Omental fat pad (tissue), 3 donors: ENCODE measurements at regions not wholly inside any gene's neighbourhood (a gene's known extent, or its start where the extent isn't known, plus 50 kb on each side); places are given as distances from the start of the nearest gene placed in this dataset.

Source experiments
- ATAC-seq: fragments of 150-250 bp; one replicate; pipeline ENCODE4 v1.9.1; 2016; ENCODE audit warnings: mild to moderate bottlenecking, moderate library complexity; ENCODE audit not compliant: low FRiP score
- DNase-seq: peaks from one replicate; pipeline ENCODE4 v3.0.0-alpha.2; 2019; ENCODE audit warnings: low spot score
- CTCF ChIP-seq, 3 donors: fragments of 450-650 bp; IDR thresholded peaks; one replicate each; pipeline ENCODE4 v1.5.1; 2016 to 2017; ENCODE audit warnings: antibody characterized with exemption in 3 of 3, mild to moderate bottlenecking in 3 of 3, moderate library complexity in 2 of 3

GRCh38 chr3:194787072-194787471 is 101.4 kb downstream of the FAM43A start:
- DNase-seq (no peak), ATAC-seq (no peak)
- no peak for TF ChIP-seq CTCF (IDR thresholded peaks at IDR 0.05)

GRCh38 chr3:194787650-194788049 is 102.0 kb downstream of the FAM43A start:
- TF ChIP-seq CTCF (IDR thresholded peaks at IDR 0.05) = no peak
- no peak for DNase-seq
- no peak for ATAC-seq

- no peak for ATAC-seq
- TF ChIP-seq CTCF (IDR thresholded peaks at IDR 0.05) = no peak
Measured at GRCh38 chr3:194792368-194792767, 106.7 kb downstream of the FAM43A start.

GRCh38 chr3:194797555-194798250 is 112.0 kb downstream of the FAM43A start:
- no peak for TF ChIP-seq CTCF (IDR thresholded peaks at IDR 0.05)
- DNase-seq (no peak), ATAC-seq (no peak)

More at GRCh38 chr3:194792368-194792767, 106.7 kb downstream of the FAM43A start:
- DNase-seq = no peak

- DNase-seq (no peak), ATAC-seq (no peak)
- TF ChIP-seq CTCF (IDR thresholded peaks at IDR 0.05) = no peak
Measured at GRCh38 chr3:194798486-194798885, 112.8 kb downstream of the FAM43A start.

- ATAC-seq = no peak
- no peak for DNase-seq
- TF ChIP-seq CTCF (IDR thresholded peaks at IDR 0.05) = no peak
Measured at GRCh38 chr3:194800002-194800401, 114.3 kb downstream of the FAM43A start.
